ENCODE measurements at regions not wholly inside any gene's neighbourhood (a gene's known extent, or its start where the extent isn't known, plus 50 kb on each side); places are given as distances from the start of the nearest gene placed in this dataset.
"Not testable (repeated sequence)": the region's sequence is repeated elsewhere in the genome, so short reads cannot be mapped to it uniquely, and the experiment has no call there.

DNA sequence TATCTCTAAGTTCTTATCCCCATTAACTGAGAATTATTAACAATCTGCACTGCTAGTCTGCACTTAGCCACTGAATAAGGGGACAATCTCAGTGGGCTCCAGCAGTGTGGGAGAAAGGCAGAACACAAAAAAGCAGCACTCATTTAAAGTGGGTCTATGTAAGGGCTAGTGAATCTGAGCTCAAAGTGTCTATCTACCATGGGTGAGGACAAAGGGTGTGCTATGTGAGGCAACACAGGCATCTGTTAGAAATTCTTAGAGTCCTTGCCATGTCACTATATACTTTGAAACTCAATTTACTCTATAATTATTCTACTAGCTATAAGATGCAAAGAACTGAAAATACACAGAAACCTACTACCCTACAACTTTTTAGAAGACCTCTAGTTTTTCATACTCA is 135.8 kb upstream of the TMEM168 start:
- Mint-ChIP-seq H3K27ac (ENCODE audit: unreplicated experiment) (no peak overlapping the region), H3K4me3 (ENCODE audit: unreplicated experiment) (no peak overlapping the region), H3K9me3 (ENCODE audit: low read depth) (no peaks in the 10 kb centered on the region), H3K27me3 (ENCODE audit: low read depth) (no peaks in the 10 kb centered on the region), H3K4me1 (ENCODE audit: low read depth) (peaks cover 4% of the 10 kb centered on the region), H3K36me3 (ENCODE audit: low read depth) (no peaks in the 10 kb centered on the region)
- TF ChIP-seq, protein P1, sequence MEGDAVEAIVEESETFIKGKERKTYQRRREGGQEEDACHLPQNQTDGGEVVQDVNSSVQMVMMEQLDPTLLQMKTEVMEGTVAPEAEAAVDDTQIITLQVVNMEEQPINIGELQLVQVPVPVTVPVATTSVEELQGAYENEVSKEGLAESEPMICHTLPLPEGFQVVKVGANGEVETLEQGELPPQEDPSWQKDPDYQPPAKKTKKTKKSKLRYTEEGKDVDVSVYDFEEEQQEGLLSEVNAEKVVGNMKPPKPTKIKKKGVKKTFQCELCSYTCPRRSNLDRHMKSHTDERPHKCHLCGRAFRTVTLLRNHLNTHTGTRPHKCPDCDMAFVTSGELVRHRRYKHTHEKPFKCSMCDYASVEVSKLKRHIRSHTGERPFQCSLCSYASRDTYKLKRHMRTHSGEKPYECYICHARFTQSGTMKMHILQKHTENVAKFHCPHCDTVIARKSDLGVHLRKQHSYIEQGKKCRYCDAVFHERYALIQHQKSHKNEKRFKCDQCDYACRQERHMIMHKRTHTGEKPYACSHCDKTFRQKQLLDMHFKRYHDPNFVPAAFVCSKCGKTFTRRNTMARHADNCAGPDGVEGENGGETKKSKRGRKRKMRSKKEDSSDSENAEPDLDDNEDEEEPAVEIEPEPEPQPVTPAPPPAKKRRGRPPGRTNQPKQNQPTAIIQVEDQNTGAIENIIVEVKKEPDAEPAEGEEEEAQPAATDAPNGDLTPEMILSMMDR (IDR thresholded peaks at IDR 0.05), result no peak
- DNase-seq (ENCODE audit: low spot score), result no peak

- not testable (repeated sequence) for H3K4me1 Mint-ChIP-seq (ENCODE audit: low read depth); H3K27me3 Mint-ChIP-seq (ENCODE audit: low read depth); H3K4me3 Mint-ChIP-seq (ENCODE audit: unreplicated experiment); H3K9me3 Mint-ChIP-seq (ENCODE audit: low read depth); H3K27ac Mint-ChIP-seq (ENCODE audit: unreplicated experiment); H3K36me3 Mint-ChIP-seq (ENCODE audit: low read depth)
- DNase-seq (ENCODE audit: low spot score), result peak; percentile 40
Measured at GRCh38 chr7:112922546-112922945, 132.4 kb upstream of the TMEM168 start.

DNA sequence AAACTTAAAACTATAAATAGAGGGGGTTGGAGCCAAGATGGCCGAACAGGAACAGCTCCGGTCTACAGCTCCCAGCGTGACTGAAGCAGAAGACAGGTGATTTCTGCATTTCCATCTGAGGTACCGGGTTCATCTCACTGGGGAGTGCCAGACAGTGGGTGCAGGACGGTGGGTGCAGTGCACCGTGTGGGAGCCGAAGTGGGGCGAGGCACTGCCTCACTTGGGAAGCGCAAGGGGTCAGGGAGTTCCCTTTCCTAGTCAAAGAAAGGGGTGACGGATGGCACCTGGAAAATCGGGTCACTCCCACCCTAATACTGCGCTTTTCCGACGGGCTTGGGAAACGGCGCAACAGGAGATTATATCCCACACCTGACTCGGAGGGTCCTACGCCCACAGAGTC is 126.2 kb upstream of the TMEM168 start:
- not testable (repeated sequence) for H3K36me3 Mint-ChIP-seq (ENCODE audit: low read depth); H3K4me1 Mint-ChIP-seq (ENCODE audit: low read depth); H3K27me3 Mint-ChIP-seq (ENCODE audit: low read depth); H3K27ac Mint-ChIP-seq (ENCODE audit: unreplicated experiment); H3K9me3 Mint-ChIP-seq (ENCODE audit: low read depth); H3K4me3 Mint-ChIP-seq (ENCODE audit: unreplicated experiment)
- DNase-seq (ENCODE audit: low spot score), result peak; percentile 57

DNA sequence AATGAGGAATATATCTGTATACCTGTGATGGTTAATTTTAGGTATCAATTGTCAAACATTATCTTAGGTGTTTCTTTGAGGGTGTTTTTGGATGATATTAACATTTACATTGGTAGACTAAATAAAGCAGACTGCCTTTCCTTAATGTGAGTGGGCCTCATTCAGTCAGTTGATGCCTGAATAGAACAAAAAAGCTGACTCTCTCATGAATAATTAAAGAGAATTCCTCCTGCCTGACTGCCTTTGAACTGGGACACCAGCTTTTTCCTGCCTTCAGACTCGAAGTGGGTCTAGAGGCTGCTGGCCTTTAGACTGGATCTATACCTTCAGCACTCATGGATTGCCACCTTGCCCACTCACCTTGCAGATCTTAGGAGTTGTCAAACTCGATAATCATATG is 117.9 kb upstream of the TMEM168 start:
- no peak overlapping the region for H3K4me3 Mint-ChIP-seq (ENCODE audit: unreplicated experiment)
- H3K4me1 Mint-ChIP-seq (ENCODE audit: low read depth), result peaks cover 3% of the 10 kb centered on the region
- no peaks in the 10 kb centered on the region for H3K27me3 Mint-ChIP-seq (ENCODE audit: low read depth)
- H3K9me3 Mint-ChIP-seq (ENCODE audit: low read depth), result peaks cover 14% of the 10 kb centered on the region
- H3K27ac Mint-ChIP-seq (ENCODE audit: unreplicated experiment), result no peak overlapping the region
- peaks cover 11% of the 10 kb centered on the region for H3K36me3 Mint-ChIP-seq (ENCODE audit: low read depth)
- DNase-seq (ENCODE audit: low spot score), result no peak
- TF ChIP-seq, protein P1 (IDR thresholded peaks at IDR 0.05), result no peak

DNA sequence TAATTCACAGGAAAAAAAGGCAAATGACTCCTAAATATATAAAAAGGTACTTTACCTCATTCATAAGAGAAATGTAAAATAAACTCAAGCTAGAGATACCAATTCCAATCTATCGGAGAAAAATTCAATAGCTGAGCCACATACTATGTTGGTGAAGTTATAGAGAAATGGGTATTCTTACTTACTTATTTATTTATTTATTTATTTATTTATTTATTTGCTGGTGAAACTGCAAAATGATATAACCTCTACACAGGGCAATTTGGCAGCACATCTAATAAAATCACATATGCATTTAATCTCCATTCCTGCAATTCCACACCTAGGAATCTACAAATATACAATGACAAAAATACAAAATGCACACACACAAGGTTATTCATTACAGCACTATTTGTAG is 117.5 kb upstream of the TMEM168 start:
- TF ChIP-seq, protein P1 (IDR thresholded peaks at IDR 0.05), result no peak
- no peak overlapping the region for H3K27ac Mint-ChIP-seq (ENCODE audit: unreplicated experiment)
- peaks cover 3% of the 10 kb centered on the region for H3K4me1 Mint-ChIP-seq (ENCODE audit: low read depth)
- DNase-seq (ENCODE audit: low spot score), result no peak
- peaks cover 14% of the 10 kb centered on the region for H3K9me3 Mint-ChIP-seq (ENCODE audit: low read depth)
- H3K27me3 Mint-ChIP-seq (ENCODE audit: low read depth), result no peaks in the 10 kb centered on the region
- peaks cover 10% of the 10 kb centered on the region for H3K36me3 Mint-ChIP-seq (ENCODE audit: low read depth)
- H3K4me3 Mint-ChIP-seq (ENCODE audit: unreplicated experiment), result no peak overlapping the region

DNA sequence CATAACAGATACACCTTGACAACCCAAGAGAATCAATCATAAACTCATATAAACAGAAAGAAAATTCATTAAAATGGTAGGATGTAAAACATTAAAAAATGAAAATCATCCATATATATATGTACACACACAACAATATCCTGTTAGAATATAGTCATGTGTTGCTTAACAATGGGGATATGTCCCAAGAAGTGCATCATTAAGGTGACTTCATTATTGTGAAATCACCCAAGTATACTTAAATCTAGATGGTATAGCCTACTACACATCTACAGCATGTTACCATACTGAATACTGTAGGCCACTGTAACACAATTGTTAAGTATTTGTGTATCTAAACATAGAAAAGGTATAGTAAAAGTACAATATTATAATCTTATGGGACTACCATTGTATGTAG is 115.8 kb upstream of the TMEM168 start:
- H3K4me3 Mint-ChIP-seq (ENCODE audit: unreplicated experiment), result no peak overlapping the region
- TF ChIP-seq, protein P1 (IDR thresholded peaks at IDR 0.05), result no peak
- peaks cover 6% of the 10 kb centered on the region for H3K36me3 Mint-ChIP-seq (ENCODE audit: low read depth)
- H3K27me3 Mint-ChIP-seq (ENCODE audit: low read depth), result no peaks in the 10 kb centered on the region
- DNase-seq (ENCODE audit: low spot score), result no peak
- H3K4me1 Mint-ChIP-seq (ENCODE audit: low read depth), result peaks cover 3% of the 10 kb centered on the region
- no peak overlapping the region for H3K27ac Mint-ChIP-seq (ENCODE audit: unreplicated experiment)
- H3K9me3 Mint-ChIP-seq (ENCODE audit: low read depth), result peaks cover 9% of the 10 kb centered on the region

Measured in chondrocyte (in vitro differentiated cells).